Lower leg skin (tissue), 3 donors: ENCODE measurements at regions not wholly inside any gene's neighbourhood (a gene's known extent, or its start where the extent isn't known, plus 50 kb on each side); places are given as distances from the start of the nearest gene placed in this dataset.

ENCODE experiments used
- POLR2A ChIP-seq, 2 donors: fragments of 450-650 bp; IDR thresholded peaks; one replicate each; pipeline ENCODE4 v1.6.1; 2016 to 2017; ENCODE audit warnings: antibody characterized with exemption in 2 of 2, mild to moderate bottlenecking in 1 of 2, moderate library complexity in 1 of 2
- TF ChIP-seq, protein P1 (sequence below), 3 donors: fragments of 450-650 bp; IDR thresholded peaks; one replicate each; pipeline ENCODE4 v1.5.1; 2016; ENCODE audit warnings: antibody characterized with exemption in 3 of 3, mild to moderate bottlenecking in 3 of 3, moderate library complexity in 2 of 3

DNA sequence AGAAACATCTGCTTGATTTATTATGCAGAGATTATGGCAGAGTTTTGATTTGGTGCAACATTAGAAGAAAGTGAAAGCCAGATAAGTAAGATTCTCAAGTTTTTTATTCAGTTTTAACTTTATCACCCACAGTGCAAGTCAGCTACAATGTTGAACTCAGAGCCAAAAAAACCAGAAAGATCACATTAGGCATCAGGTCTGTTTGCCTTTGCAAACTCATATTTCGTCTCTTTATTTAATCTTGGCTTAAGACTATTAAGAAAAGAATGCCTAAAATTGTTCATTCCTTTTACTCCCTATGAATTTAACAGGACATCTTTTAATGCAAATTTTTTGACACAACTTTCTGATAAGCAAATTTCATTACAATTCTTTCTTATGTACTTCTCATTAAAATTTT lies 76.0 kb upstream of the TMEM26 start:
- TF ChIP-seq, protein P1, sequence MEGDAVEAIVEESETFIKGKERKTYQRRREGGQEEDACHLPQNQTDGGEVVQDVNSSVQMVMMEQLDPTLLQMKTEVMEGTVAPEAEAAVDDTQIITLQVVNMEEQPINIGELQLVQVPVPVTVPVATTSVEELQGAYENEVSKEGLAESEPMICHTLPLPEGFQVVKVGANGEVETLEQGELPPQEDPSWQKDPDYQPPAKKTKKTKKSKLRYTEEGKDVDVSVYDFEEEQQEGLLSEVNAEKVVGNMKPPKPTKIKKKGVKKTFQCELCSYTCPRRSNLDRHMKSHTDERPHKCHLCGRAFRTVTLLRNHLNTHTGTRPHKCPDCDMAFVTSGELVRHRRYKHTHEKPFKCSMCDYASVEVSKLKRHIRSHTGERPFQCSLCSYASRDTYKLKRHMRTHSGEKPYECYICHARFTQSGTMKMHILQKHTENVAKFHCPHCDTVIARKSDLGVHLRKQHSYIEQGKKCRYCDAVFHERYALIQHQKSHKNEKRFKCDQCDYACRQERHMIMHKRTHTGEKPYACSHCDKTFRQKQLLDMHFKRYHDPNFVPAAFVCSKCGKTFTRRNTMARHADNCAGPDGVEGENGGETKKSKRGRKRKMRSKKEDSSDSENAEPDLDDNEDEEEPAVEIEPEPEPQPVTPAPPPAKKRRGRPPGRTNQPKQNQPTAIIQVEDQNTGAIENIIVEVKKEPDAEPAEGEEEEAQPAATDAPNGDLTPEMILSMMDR (IDR thresholded peaks at IDR 0.05): no peak
- TF ChIP-seq POLR2A (IDR thresholded peaks at IDR 0.05): no peak
